Lower leg skin (tissue), 3 donors: ENCODE measurements at regions not wholly inside any gene's neighbourhood (a gene's known extent, or its start where the extent isn't known, plus 50 kb on each side); places are given as distances from the start of the nearest gene placed in this dataset.
"Not testable (repeated sequence)": the region's sequence is repeated elsewhere in the genome, so short reads cannot be mapped to it uniquely, and the experiment has no call there.

ENCODE experiments used
- CTCF ChIP-seq, 3 donors: fragments of 450-650 bp; IDR thresholded peaks; one replicate each; pipeline ENCODE4 v1.5.1; 2016; ENCODE audit warnings: antibody characterized with exemption in 3 of 3, mild to moderate bottlenecking in 3 of 3, moderate library complexity in 2 of 3
- POLR2A ChIP-seq, 2 donors: fragments of 450-650 bp; IDR thresholded peaks; one replicate each; pipeline ENCODE4 v1.6.1; 2016 to 2017; ENCODE audit warnings: antibody characterized with exemption in 2 of 2, mild to moderate bottlenecking in 1 of 2, moderate library complexity in 1 of 2

GRCh38 chr2:8603356-8603755, 78.5 kb upstream of the ID2 start:
- TF ChIP-seq POLR2A, CTCF (IDR thresholded peaks at IDR 0.05): not testable (repeated sequence)
